ENCODE measurements at regions not wholly inside any gene's neighbourhood (a gene's known extent, or its start where the extent isn't known, plus 50 kb on each side); places are given as distances from the start of the nearest gene placed in this dataset.

DNA sequence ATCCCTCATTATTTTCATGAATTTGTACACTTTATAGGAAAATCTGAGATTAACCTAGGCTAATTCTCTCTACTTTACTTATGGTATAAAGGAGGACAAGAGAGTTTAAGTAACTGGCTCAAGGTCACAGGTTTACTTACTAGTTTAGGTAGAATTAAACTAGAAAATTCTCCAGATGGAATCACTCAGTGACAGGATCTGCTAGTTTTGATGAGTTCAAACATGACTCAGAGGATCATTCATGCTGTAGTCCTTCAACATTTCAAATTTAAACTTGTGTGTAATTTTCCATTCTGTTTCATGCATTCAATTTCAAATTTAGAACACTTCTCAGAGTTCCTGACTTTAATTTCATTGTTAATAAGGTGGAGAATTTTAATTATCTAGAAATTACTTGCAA is 485.7 kb upstream of the TUSC1 start:
- Histone ChIP-seq H3K4me1 (replicated peaks in 1 of 4; ENCODE audit: control insufficient read depth in 3 of 4, insufficient read depth in 4 of 4, low read length in 3 of 4) (no peaks in the 10 kb centered on the region), H3K36me3 (ENCODE audit: control insufficient read depth in 2 of 4, insufficient read depth in 4 of 4, low read length in 3 of 4) (no peaks in the 10 kb centered on the region), H3K79me2 (ENCODE audit: control insufficient read depth in 1 of 2, insufficient read depth in 2 of 2, low read length in 2 of 2) (no peaks in the 10 kb centered on the region), H2AFZ (ENCODE audit: low read length) (no peak overlapping the region), H2BK12ac (ENCODE audit: low read depth, low read length) (no peak overlapping the region), H3K14ac (ENCODE audit: insufficient read length) (no peak overlapping the region), H3K23me2 (ENCODE audit: low read depth, low read length) (no peaks in the 10 kb centered on the region), H3K27me3 (replicated peaks in 1 of 4; ENCODE audit: control insufficient read depth in 3 of 4, extremely low read depth in 1 of 4, insufficient read depth in 3 of 4, low read length in 3 of 4) (no peaks in the 10 kb centered on the region), H3K56ac (replicated peaks; ENCODE audit: insufficient read length, low read depth, low read length) (no peak overlapping the region), H4K20me1 (replicated peaks in 1 of 2; ENCODE audit: control insufficient read depth in 1 of 2, insufficient read depth in 2 of 2, low read length in 2 of 2) (no peaks in the 10 kb centered on the region), H3K79me1 (ENCODE audit: low read depth, low read length) (no peaks in the 10 kb centered on the region), H3K4ac (replicated peaks; ENCODE audit: insufficient read length, low read depth, low read length) (no peak overlapping the region), H3K9me3 (ENCODE audit: insufficient read depth in 2 of 2, low read depth in 1 of 2, low read length in 1 of 2) (no peaks in the 10 kb centered on the region), H3K23ac (ENCODE audit: insufficient read length) (no peak overlapping the region), H4K8ac (ENCODE audit: extremely low read depth, insufficient read depth, low read length) (no peak overlapping the region), H2BK20ac (ENCODE audit: low read length) (no peak overlapping the region), H4K5ac (ENCODE audit: insufficient read length, low read depth, low read length) (no peak overlapping the region), H2BK5ac (ENCODE audit: low read depth, low read length) (no peak overlapping the region), H3K27ac (ENCODE audit: low read depth, low read length) (no peak overlapping the region), H2BK120ac (replicated peaks; ENCODE audit: low read depth, low read length) (no peak overlapping the region), H4K91ac (replicated peaks; ENCODE audit: insufficient read length, low read length) (no peak overlapping the region), H2BK15ac (ENCODE audit: low read length) (no peak overlapping the region), H3K9ac (replicated peaks in 1 of 4; ENCODE audit: extremely low read depth in 1 of 4, low read depth in 3 of 4, low read length in 3 of 4) (no peak overlapping the region), H3K4me2 (ENCODE audit: insufficient read depth in 1 of 2, low read depth in 2 of 2, low read length in 2 of 2) (no peak overlapping the region), H3K4me3 (ENCODE audit: extremely low read depth in 1 of 4, insufficient read depth in 2 of 4, low read depth in 3 of 4, low read length in 4 of 4) (no peak overlapping the region), H2AK5ac (ENCODE audit: low read depth, low read length) (no peak overlapping the region), H3K18ac (ENCODE audit: extremely low read depth, low read length) (no peak overlapping the region)
- no peak for TF ChIP-seq CEBPB (IDR thresholded peaks at IDR 0.05; ENCODE audit: low read depth, low read length)
- ChIA-PET POLR2A (ENCODE audit: partially characterized antibody) (no interaction called here), CTCF (ENCODE audit: partially characterized antibody) (no interaction called here)
- DNase-seq (ENCODE audit: low read depth in 1 of 2, low spot score in 2 of 2) (no peak), FAIRE-seq (no peak)
